Left colon (tissue), 2 donors: ENCODE measurements at regions not wholly inside any gene's neighbourhood (a gene's known extent, or its start where the extent isn't known, plus 50 kb on each side); places are given as distances from the start of the nearest gene placed in this dataset.
A peak's percentile ranks its signal among the peaks of the same experiment; 100 is the strongest.

ENCODE experiments used
- ATAC-seq: fragments of 200-7000 bp; cut with Tn5 transposase; one replicate; pipeline ENCODE4 v1.9.1; 2020; ENCODE audit warnings: mild to moderate bottlenecking, moderate library complexity
- DNase-seq, 2 donors: peaks; one replicate each; pipeline ENCODE4 v3.0.0-alpha.2; 2020
- intact Hi-C, 2 donors: fragments of 100-400 bp; cut with DNase I in 1 of 2; cut with micrococcal nuclease in 1 of 2; formaldehyde crosslinking; loops; one replicate each; pipeline versions ENCODE4 v1.11.2 to v1.14.0; 2022; cut with DNase I, micrococcal nuclease
- donor health status: DM: no; HTN: no; CAD: no.
- donor health status: DM: yes; HTN: yes; CAD: no.

GRCh38 chr14:101234244-101234937, 326.9 kb upstream of the DIO3 start:
- intact Hi-C loops = no loop called here
- no peak for ATAC-seq
- no peak for DNase-seq

GRCh38 chr14:101234999-101235334, 326.3 kb upstream of the DIO3 start:
- DNase-seq (no peak), ATAC-seq (no peak)
- intact Hi-C loops = no loop called here

GRCh38 chr14:101235335-101236103, 325.8 kb upstream of the DIO3 start:
- ATAC-seq = peak; percentile 92
- intact Hi-C loops = no loop called here
- DNase-seq = peak in 1 of 2 donors; percentile 75

GRCh38 chr14:101236496-101237251, 324.6 kb upstream of the DIO3 start:
- DNase-seq (no peak), ATAC-seq (no peak)
- intact Hi-C loops = no loop called here

- no peak for ATAC-seq
- intact Hi-C loops = no loop called here
- DNase-seq = no peak
These were observed 324.1 kb upstream of the DIO3 start for GRCh38 chr14:101237252-101237616.

GRCh38 chr14:101239065-101239464, 322.2 kb upstream of the DIO3 start:
- intact Hi-C loops = no loop called here
- no peak for ATAC-seq
- no peak for DNase-seq

- ATAC-seq = no peak
- no peak for DNase-seq
- intact Hi-C loops = no loop called here
These were observed 320.1 kb upstream of the DIO3 start for GRCh38 chr14:101241147-101241546.

- intact Hi-C loops = no loop called here
- ATAC-seq = no peak
- no peak for DNase-seq
These were observed 319.5 kb upstream of the DIO3 start for GRCh38 chr14:101241807-101242278.

GRCh38 chr14:101242442-101243385, 318.6 kb upstream of the DIO3 start:
- DNase-seq (no peak), ATAC-seq (no peak)

GRCh38 chr14:101243587-101244338, 317.5 kb upstream of the DIO3 start:
- DNase-seq = no peak
- intact Hi-C loops = no loop called here
- ATAC-seq = no peak

More at GRCh38 chr14:101242442-101243385, 318.6 kb upstream of the DIO3 start:
- intact Hi-C loops = no loop called here

GRCh38 chr14:101246894-101247841, 314.1 kb upstream of the DIO3 start:
- intact Hi-C loops = no loop called here
- DNase-seq = no peak
- no peak for ATAC-seq

- no peak for DNase-seq
- intact Hi-C loops = no loop called here
These were observed 313.2 kb upstream of the DIO3 start for GRCh38 chr14:101247842-101248725.

GRCh38 chr14:101248840-101249675, 312.2 kb upstream of the DIO3 start:
- DNase-seq = no peak
- ATAC-seq = no peak
- intact Hi-C loops = no loop called here

More at GRCh38 chr14:101247842-101248725, 313.2 kb upstream of the DIO3 start:
- ATAC-seq = no peak

GRCh38 chr14:101249676-101250036, 311.6 kb upstream of the DIO3 start:
- intact Hi-C loops = no loop called here

GRCh38 chr14:101250336-101250947, 310.9 kb upstream of the DIO3 start:
- DNase-seq (no peak), ATAC-seq (no peak)
- intact Hi-C loops = no loop called here

More at GRCh38 chr14:101249676-101250036, 311.6 kb upstream of the DIO3 start:
- ATAC-seq = no peak
- no peak for DNase-seq
